Lung (tissue), 11 donors: ENCODE measurements at regions not wholly inside any gene's neighbourhood (a gene's known extent, or its start where the extent isn't known, plus 50 kb on each side); places are given as distances from the start of the nearest gene placed in this dataset.

ENCODE experiments used
- ATAC-seq: fragments of 200-7000 bp; cut with Tn5 transposase; one replicate; pipeline ENCODE4 v1.9.1; 2020; ENCODE audit warnings: moderate number of reproducible peaks; ENCODE audit not compliant: insufficient read depth, low FRiP score
- DNase-seq, 3 donors: peaks; one replicate each; pipeline ENCODE4 v3.0.0-alpha.2; 2013 to 2017
- H3K27ac ChIP-seq, 2 donors: one replicate each; pipeline ENCODE4 v1.5.1; 2013; ENCODE audit warnings: mild to moderate bottlenecking in 2 of 2, moderate library complexity in 2 of 2, control low read depth in 1 of 2, inconsistent platforms in 1 of 2, low read depth in 1 of 2, low read length in 1 of 2
- H3K27me3 ChIP-seq, 3 donors: one replicate each; pipeline ENCODE4 v1.5.1; 2013; ENCODE audit warnings: low read length in 2 of 3; ENCODE audit not compliant: control insufficient read depth in 3 of 3, insufficient read depth in 3 of 3
- H3K36me3 ChIP-seq, 4 donors: one replicate each; pipeline ENCODE4 v1.5.1; 2013; ENCODE audit warnings: low read length in 4 of 4, mild to moderate bottlenecking in 1 of 4, moderate library complexity in 1 of 4; ENCODE audit not compliant: control insufficient read depth in 4 of 4, insufficient read depth in 4 of 4
- H3K4me1 ChIP-seq, 5 donors: one replicate each; pipeline ENCODE4 v1.5.1; 2013; ENCODE audit warnings: low read length in 5 of 5, mild to moderate bottlenecking in 2 of 5, moderate library complexity in 1 of 5; ENCODE audit not compliant: control insufficient read depth in 5 of 5, insufficient read depth in 5 of 5
- H3K4me3 ChIP-seq: one replicate; pipeline ENCODE4 v1.5.1; 2013; ENCODE audit warnings: mild to moderate bottlenecking, control low read depth, moderate library complexity
- H3K9ac ChIP-seq, 2 donors: one replicate each; pipeline ENCODE4 v1.5.1; 2013; ENCODE audit warnings: low read length in 2 of 2, control low read depth in 1 of 2; ENCODE audit not compliant: insufficient read depth in 1 of 2
- H3K9me3 ChIP-seq, 4 donors: one replicate each; pipeline ENCODE4 v1.5.1; 2013; ENCODE audit warnings: low read length in 3 of 4, mild to moderate bottlenecking in 1 of 4, moderate library complexity in 1 of 4; ENCODE audit not compliant: control insufficient read depth in 4 of 4, insufficient read depth in 3 of 4
- CTCF ChIP-seq: IDR thresholded peaks from 2 replicates; pipeline ENCODE4 v1.5.1; 2012; ENCODE audit warnings: mild to moderate bottlenecking; ENCODE audit errors: control extremely low read depth, extremely low read depth
- WGBS, 2 donors: extraction: QIAGEN DNeasy Blood & Tissue Kit; methylation state at CpG; one replicate each; pipeline ENCODE4 v1.1.7; 2013; 5-methylcytosine and 5-hydroxymethylcytosine counted together
- donor health status: control.
- donor health status: control.
- donor health status: Bipolar disorder and iron deficiency.
- donor health status: healthy.
- donor health status: DM: yes; HTN: yes; CAD: no.

- H3K36me3 ChIP-seq, result no peaks in the 10 kb centered on the region
- H3K9ac ChIP-seq, result no peak overlapping the region
- ATAC-seq (no peak), DNase-seq (no peak)
- no peaks in the 10 kb centered on the region for H3K4me1 ChIP-seq
- H3K27me3 ChIP-seq, result no peaks in the 10 kb centered on the region
- TF ChIP-seq CTCF, result no peak
- WGBS, 2 donors, result 84 to 86% methylated on average over 3 of the region's 3 CpGs
- H3K4me3 ChIP-seq, result no peak overlapping the region
- H3K9me3 ChIP-seq, result peaks cover 0 to 7% (median 4%) of the 10 kb centered on the region in 4 donors
- no peak overlapping the region for H3K27ac ChIP-seq
Observed at GRCh38 chr6:68458447-68458846, 176.6 kb upstream of the ADGRB3 start.

- H3K4me1 ChIP-seq, result no peaks in the 10 kb centered on the region
- DNase-seq (no peak), ATAC-seq (no peak)
Observed at GRCh38 chr6:68447112-68447511, 188.0 kb upstream of the ADGRB3 start.

DNA sequence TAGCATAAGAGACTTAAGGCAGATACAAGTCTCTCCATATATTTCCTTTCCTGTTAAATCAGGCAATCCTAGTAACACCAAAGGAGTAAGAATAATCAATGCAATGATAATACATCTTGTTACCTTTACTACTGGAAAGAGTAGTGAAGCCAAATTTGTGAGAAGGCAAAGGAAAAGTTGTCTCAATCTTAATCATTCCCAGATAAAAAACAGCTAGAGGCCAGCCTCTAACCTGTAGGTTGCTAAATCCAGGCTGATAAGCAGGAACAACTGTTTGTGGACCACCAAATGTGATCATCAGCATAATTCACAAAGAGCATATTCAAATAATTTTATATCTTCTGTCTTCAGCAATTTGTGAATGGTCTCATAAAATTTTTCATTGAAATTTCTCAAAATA lies 189.2 kb upstream of the ADGRB3 start:
- no peaks in the 10 kb centered on the region for H3K27me3 ChIP-seq
- no peak overlapping the region for H3K27ac ChIP-seq
- DNase-seq (no peak), ATAC-seq (no peak)
- H3K9ac ChIP-seq, result no peak overlapping the region
- no peaks in the 10 kb centered on the region for H3K4me1 ChIP-seq
- H3K36me3 ChIP-seq, result no peaks in the 10 kb centered on the region
- no peak overlapping the region for H3K4me3 ChIP-seq
- no peaks in the 10 kb centered on the region for H3K9me3 ChIP-seq
- TF ChIP-seq CTCF, result no peak

More at GRCh38 chr6:68447112-68447511, 188.0 kb upstream of the ADGRB3 start:
- Histone ChIP-seq H3K9me3 (no peaks in the 10 kb centered on the region), H3K4me3 (no peak overlapping the region), H3K36me3 (no peaks in the 10 kb centered on the region), H3K9ac (no peak overlapping the region), H3K27me3 (no peaks in the 10 kb centered on the region), H3K27ac (no peak overlapping the region)
- no peak for TF ChIP-seq CTCF
- WGBS, 2 donors, result 79 to 88% methylated on average over 4 of the region's 4 CpGs

DNA sequence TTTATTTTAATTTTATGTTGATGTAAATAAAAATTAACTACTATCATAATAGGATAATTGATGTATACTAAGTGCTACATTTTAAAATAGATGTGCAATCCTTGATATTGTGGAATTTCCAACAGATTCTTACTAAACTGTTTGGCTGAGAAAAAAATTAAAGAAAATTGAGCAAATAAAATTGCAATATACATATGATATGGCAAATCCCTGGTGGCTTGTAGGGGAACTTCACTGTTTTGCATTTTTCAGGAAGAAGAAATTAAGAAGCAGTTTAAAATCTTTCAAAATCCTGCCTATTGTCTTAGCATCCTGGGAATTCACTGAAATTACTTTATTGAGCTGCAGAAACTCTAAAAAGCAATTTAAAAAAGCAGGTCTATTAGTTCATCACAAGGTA lies 191.4 kb upstream of the ADGRB3 start:
- no peak for TF ChIP-seq CTCF
- ATAC-seq (no peak), DNase-seq (no peak)
- H3K4me3 ChIP-seq, result no peak overlapping the region
- H3K36me3 ChIP-seq, result no peaks in the 10 kb centered on the region
- H3K4me1 ChIP-seq, result no peaks in the 10 kb centered on the region
- no peaks in the 10 kb centered on the region for H3K27me3 ChIP-seq
- no peaks in the 10 kb centered on the region for H3K9me3 ChIP-seq
- no peak overlapping the region for H3K27ac ChIP-seq
- H3K9ac ChIP-seq, result no peak overlapping the region
